Right atrium auricular region (tissue), 2 donors: ENCODE measurements at regions not wholly inside any gene's neighbourhood (a gene's known extent, or its start where the extent isn't known, plus 50 kb on each side); places are given as distances from the start of the nearest gene placed in this dataset.

Experiments used
- DNase-seq: peaks from one replicate; pipeline ENCODE4 v3.0.0-alpha.2; 2019; ENCODE audit warnings: low spot score
- H3K27ac ChIP-seq, 2 donors: fragments of 200-600 bp; sonication (generic); 1 replicate in 1 of 2; 2 replicates in 1 of 2; pipeline ENCODE4 v1.5.1; 2016 to 2019
- H3K27me3 ChIP-seq, 2 donors: fragments of 200-600 bp; sonication (generic); one replicate each; pipeline versions ENCODE4 v1.5.1 to v1.6.0; 2017 to 2019
- H3K36me3 ChIP-seq: fragments of 200-600 bp; sonication (generic); one replicate; pipeline ENCODE4 v1.5.1; 2016
- H3K4me1 ChIP-seq, 2 donors: fragments of 200-600 bp; sonication (generic); one replicate each; pipeline versions ENCODE4 v1.5.1 to v1.6.0; 2017 to 2019
- H3K4me3 ChIP-seq, 2 donors: fragments of 200-600 bp; sonication (generic); 1 replicate in 1 of 2; 2 replicates in 1 of 2; pipeline ENCODE4 v1.5.1; 2017 to 2019; ENCODE audit warnings: mild to moderate bottlenecking in 1 of 2, moderate library complexity in 1 of 2
- H3K9me3 ChIP-seq, 2 donors: fragments of 200-600 bp; sonication (generic); one replicate each; pipeline ENCODE4 v1.5.1; 2019
- CTCF ChIP-seq, 2 donors: fragments of 200-600 bp; sonication (generic); IDR thresholded peaks; one replicate each; pipeline ENCODE4 v1.5.1; 2019; ENCODE audit warnings: antibody characterized with exemption in 2 of 2

- no peak for TF ChIP-seq CTCF (IDR thresholded peaks at IDR 0.05)
- Histone ChIP-seq H3K4me1 (no peaks in the 10 kb centered on the region), H3K27ac (no peak overlapping the region), H3K27me3 (no peaks in the 10 kb centered on the region), H3K9me3 (no peaks in the 10 kb centered on the region), H3K4me3 (no peak overlapping the region), H3K36me3 (no peaks in the 10 kb centered on the region)
- no peak for DNase-seq
These were observed 987.9 kb downstream of the KCNMA1 start for GRCh38 chr10:76649723-76650127.

DNA sequence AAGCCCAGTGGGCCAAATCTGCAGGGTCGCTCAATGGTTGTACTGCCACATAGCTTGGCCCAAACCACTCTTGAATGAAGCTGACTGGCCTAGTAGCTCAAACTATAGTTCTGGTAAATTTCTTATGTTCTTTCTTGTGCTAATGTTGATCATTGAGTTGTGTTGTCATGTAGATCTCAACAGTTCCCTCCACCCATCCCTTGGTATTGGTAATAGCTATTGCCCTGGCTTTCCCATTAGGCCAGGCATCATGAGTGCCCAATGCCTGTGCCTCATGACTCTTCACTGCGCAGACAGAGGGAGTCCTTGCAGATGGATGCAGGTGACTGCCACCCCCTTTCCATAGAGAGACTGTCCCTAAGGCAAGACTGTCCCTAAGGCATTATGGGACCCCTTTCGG, 988.4 kb downstream of the KCNMA1 start:
- DNase-seq = no peak
- Histone ChIP-seq H3K4me1 (no peaks in the 10 kb centered on the region), H3K36me3 (no peaks in the 10 kb centered on the region), H3K9me3 (no peaks in the 10 kb centered on the region), H3K4me3 (no peak overlapping the region), H3K27ac (no peak overlapping the region), H3K27me3 (no peaks in the 10 kb centered on the region)
- no peak for TF ChIP-seq CTCF (IDR thresholded peaks at IDR 0.05)

GRCh38 chr10:76647301-76647700, 990.3 kb downstream of the KCNMA1 start:
- TF ChIP-seq CTCF (IDR thresholded peaks at IDR 0.05) = no peak
- no peaks in the 10 kb centered on the region for H3K4me1 ChIP-seq
- H3K27me3 ChIP-seq = no peaks in the 10 kb centered on the region
- H3K4me3 ChIP-seq = no peak overlapping the region
- no peaks in the 10 kb centered on the region for H3K9me3 ChIP-seq
- H3K36me3 ChIP-seq = no peaks in the 10 kb centered on the region
- H3K27ac ChIP-seq = no peak overlapping the region
- no peak for DNase-seq

- Histone ChIP-seq H3K27me3 (no peaks in the 10 kb centered on the region), H3K36me3 (no peaks in the 10 kb centered on the region), H3K4me3 (no peak overlapping the region), H3K27ac (no peak overlapping the region), H3K9me3 (no peaks in the 10 kb centered on the region), H3K4me1 (no peaks in the 10 kb centered on the region)
- no peak for DNase-seq
- no peak for TF ChIP-seq CTCF (IDR thresholded peaks at IDR 0.05)
These were observed 992.3 kb downstream of the KCNMA1 start for GRCh38 chr10:76645341-76645740.

DNA sequence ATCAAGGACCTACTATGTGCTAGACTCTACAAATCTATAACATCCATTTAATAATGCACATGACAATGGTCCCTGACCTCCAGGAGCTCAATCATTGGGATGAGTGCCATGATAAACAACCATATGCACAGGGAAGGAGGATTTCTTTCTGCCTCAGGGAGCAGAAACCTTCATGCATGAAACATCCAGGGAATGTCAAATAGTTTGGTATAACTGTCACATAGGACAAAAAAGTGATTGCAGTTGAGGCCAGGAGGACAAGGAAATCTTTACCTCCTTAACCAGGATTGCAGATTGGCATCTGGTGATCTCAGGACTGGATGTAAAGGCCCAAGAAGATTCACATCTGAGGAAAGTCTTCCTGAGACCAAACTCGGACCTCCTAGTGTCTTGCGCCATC, 993.1 kb downstream of the KCNMA1 start:
- no peak for TF ChIP-seq CTCF (IDR thresholded peaks at IDR 0.05)
- Histone ChIP-seq H3K4me3 (no peak overlapping the region), H3K27me3 (no peaks in the 10 kb centered on the region), H3K27ac (no peak overlapping the region), H3K9me3 (no peaks in the 10 kb centered on the region), H3K36me3 (no peaks in the 10 kb centered on the region), H3K4me1 (no peaks in the 10 kb centered on the region)
- DNase-seq = no peak

DNA sequence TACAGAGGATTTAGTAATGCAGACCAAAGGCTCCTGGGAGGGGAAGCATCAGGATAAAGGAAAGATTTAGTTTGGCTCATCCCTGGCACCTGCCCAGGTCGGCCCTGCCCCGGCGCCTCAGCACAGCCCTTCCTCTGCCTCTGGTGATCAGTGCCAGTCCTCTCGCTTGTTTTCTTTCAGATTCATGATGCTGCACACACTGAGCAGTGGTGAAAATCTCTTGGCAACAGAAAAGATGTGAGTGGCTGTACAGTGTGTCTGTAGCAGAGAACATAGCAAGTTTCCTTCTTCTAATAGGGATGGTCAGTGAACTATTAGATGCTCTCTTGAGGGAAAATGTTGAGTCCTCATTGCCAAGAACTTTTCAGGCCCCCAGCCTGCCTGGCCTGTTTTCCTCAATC, 994.1 kb downstream of the KCNMA1 start:
- no peak for DNase-seq
- Histone ChIP-seq H3K4me1 (no peaks in the 10 kb centered on the region), H3K9me3 (no peaks in the 10 kb centered on the region), H3K4me3 (no peak overlapping the region), H3K27me3 (no peaks in the 10 kb centered on the region), H3K36me3 (no peaks in the 10 kb centered on the region), H3K27ac (no peak overlapping the region)
- TF ChIP-seq CTCF (IDR thresholded peaks at IDR 0.05) = no peak
